Activated T-cell treated with anti-CD3 and anti-CD28 coated beads, Interleukin-2, amount 50 U/mL, for 4 hours (primary cell): ENCODE measurements at regions not wholly inside any gene's neighbourhood (a gene's known extent, or its start where the extent isn't known, plus 50 kb on each side); places are given as distances from the start of the nearest gene placed in this dataset.

ENCODE experiments used
- ATAC-seq, 2 donors: fragments of 200-7000 bp; cut with Tn5 transposase; one replicate each; pipeline ENCODE4 v1.10.0; 2021
- DNase-seq: peaks from one replicate; pipeline ENCODE4 v3.0.0-alpha.2; 2020
- H3K27me3 Mint-ChIP-seq: one replicate; pipeline ENCODE4 v1.8.0; 2021; ENCODE audit warnings: low read depth, mixed read lengths
- H3K36me3 Mint-ChIP-seq: one replicate; pipeline ENCODE4 v1.8.0; 2022; ENCODE audit warnings: mixed read lengths; ENCODE audit not compliant: insufficient read depth
- H3K4me1 Mint-ChIP-seq: one replicate; pipeline ENCODE4 v1.8.0; 2021; ENCODE audit warnings: low read depth, mixed read lengths
- H3K4me3 Mint-ChIP-seq: one replicate; pipeline ENCODE4 v1.8.0; 2021; ENCODE audit warnings: mild to moderate bottlenecking, moderate library complexity, mixed read lengths
- H3K9me3 Mint-ChIP-seq: one replicate; pipeline ENCODE4 v1.8.0; 2021; ENCODE audit warnings: mixed read lengths

DNA sequence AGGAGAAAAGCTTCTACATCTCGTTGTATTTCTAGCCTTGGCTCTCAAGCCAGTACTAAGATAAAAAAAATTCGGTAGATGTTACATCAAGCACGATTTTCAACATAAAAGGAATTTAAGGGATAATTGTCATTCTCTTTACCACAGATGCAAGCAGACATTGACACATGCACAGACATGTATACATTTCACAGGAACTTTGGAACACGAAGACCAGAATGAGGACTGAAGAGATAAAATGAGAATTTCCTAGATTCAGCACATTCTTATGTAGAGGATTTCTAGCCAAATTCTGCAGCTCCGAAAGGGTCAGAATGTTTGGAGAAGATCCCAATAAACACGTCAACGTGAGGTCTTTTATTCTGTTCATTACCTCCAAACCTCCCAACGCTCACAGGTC lies 284.5 kb upstream of the ARGLU1 start:
- H3K4me1 Mint-ChIP-seq, result no peaks in the 10 kb centered on the region
- ATAC-seq (no peak), DNase-seq (no peak)
- H3K4me3 Mint-ChIP-seq, result no peak overlapping the region
- no peaks in the 10 kb centered on the region for H3K36me3 Mint-ChIP-seq
- no peaks in the 10 kb centered on the region for H3K9me3 Mint-ChIP-seq
- H3K27me3 Mint-ChIP-seq, result no peaks in the 10 kb centered on the region

DNA sequence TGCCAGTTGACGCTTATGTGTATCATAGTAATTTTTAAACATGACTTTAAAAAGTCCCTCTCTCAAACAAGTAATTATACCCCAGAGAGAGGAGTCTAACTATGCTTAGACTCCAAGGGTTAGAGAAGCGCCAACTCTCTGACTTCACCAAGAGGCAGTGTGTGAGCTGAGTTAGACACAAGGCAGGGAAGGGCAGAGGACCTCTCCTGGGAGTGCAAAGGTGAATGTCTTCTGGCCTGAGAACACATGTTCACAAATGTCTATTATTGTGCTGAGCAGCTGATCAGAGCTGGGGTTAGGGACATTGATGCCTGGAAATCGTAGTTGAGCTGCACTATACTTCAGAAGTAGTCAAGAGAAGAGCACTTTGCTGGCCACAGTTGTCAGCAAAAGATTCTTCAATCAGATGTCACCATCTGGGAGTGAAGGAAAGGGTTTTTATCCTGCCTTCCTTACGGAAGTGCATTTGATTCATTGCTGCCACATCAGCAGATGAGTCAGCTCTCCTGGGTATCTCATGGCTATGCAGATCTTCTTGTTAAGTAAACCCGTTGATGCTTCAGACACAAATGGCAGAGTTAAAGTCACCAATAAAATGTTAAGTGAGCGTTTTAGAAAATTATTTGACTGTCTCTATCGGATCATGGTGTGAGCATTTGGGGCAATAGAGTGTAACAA lies 283.2 kb upstream of the ARGLU1 start:
- ATAC-seq (no peak), DNase-seq (no peak)
- no peak overlapping the region for H3K4me3 Mint-ChIP-seq
- no peaks in the 10 kb centered on the region for H3K9me3 Mint-ChIP-seq
- no peaks in the 10 kb centered on the region for H3K4me1 Mint-ChIP-seq
- H3K36me3 Mint-ChIP-seq, result no peaks in the 10 kb centered on the region
- H3K27me3 Mint-ChIP-seq, result no peaks in the 10 kb centered on the region

DNA sequence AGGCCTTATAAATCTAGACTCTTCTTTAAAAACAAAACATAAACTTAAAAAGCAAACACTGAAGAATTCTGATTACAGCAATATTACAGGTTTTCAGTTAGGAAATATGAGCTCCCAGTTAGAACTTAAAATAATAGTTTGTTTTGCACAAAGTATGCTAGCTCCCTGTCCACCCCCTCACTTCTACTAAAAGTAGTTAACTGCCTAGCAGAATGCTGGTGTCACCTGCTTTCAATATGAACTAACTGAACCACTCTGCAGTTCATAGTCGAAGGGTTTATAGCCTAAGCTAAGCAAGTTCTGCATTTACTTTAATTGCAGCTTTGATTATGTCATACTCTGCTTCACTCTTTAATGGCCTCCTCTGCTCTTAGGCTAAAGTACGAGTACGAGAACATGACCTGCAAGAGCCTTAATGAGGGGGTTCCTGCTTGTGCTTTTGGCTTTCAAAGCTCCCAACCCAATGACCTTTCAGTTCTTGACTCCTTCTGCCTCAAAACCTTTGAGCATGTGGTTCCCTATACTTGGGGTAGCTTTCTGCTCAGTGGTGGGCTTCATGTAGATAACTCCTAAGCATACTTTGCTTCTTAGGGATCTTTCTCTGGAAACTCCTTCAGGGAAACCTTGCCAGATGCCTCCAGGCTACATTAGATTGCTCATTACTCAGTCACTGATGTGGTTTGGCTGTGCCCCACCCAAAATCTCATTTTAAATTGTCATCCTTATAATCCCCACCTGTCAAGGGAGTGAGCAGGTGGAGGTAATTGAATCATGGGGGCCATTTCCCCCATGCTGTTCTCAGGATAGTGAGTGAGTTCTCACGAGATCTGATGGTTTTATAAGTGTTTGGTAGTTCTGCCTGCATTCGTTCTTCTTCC lies 278.9 kb upstream of the ARGLU1 start:
- H3K36me3 Mint-ChIP-seq, result no peaks in the 10 kb centered on the region
- ATAC-seq, result no peak
- DNase-seq, result no peak
- no peaks in the 10 kb centered on the region for H3K27me3 Mint-ChIP-seq
- no peaks in the 10 kb centered on the region for H3K4me1 Mint-ChIP-seq
- no peaks in the 10 kb centered on the region for H3K9me3 Mint-ChIP-seq
- H3K4me3 Mint-ChIP-seq, result no peak overlapping the region

DNA sequence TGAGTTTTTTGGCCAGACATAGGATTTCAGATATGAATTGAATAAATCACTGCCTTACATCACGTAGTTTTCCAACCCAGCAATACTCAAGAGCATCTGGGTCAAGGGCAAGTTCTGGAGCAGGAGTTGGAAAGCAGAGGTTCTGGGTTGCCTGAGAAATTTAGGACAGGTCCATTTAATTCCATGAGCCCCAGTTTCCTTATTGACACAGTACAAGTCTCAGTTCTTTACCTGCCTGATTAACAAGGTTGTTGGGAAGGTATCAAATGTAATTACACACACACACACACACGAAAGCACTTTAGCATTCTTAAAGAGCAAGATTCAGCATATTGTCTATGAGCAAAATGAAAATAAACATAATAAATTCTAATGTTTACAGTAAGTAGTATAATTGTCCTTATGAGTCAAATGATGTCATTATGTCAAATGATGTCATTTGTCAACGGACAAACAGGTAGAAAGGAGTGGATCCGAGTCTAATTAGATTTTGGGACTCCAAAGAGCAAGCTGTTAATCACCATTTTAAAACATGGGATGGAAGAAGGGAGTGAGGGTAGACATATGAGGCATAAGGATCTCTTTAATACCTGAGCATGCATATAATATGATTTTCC lies 268.4 kb upstream of the ARGLU1 start:
- no peak overlapping the region for H3K4me3 Mint-ChIP-seq
- no peaks in the 10 kb centered on the region for H3K4me1 Mint-ChIP-seq
- no peaks in the 10 kb centered on the region for H3K36me3 Mint-ChIP-seq
- ATAC-seq (no peak), DNase-seq (no peak)
- no peaks in the 10 kb centered on the region for H3K27me3 Mint-ChIP-seq
- peaks cover 5% of the 10 kb centered on the region for H3K9me3 Mint-ChIP-seq

DNA sequence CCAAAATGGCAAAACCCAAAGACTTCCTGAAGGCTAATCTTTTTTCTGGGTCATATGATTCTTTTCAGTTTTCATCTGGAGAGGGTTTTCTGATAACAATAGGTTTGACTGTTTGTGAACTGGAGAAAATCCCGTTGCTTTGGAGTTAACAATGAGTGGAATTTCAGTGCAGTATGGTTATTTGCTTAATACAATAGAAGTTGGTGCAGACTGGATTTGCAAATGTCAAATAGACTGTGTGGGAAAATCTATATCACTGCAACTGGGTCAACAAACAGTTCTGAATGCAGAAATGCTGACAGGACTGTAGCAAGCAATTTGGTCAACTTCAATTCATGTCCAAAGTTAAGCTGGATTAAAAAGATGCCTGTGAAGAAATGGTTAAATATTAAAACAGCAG lies 267.5 kb upstream of the ARGLU1 start:
- peaks cover 5% of the 10 kb centered on the region for H3K9me3 Mint-ChIP-seq
- no peaks in the 10 kb centered on the region for H3K36me3 Mint-ChIP-seq
- no peaks in the 10 kb centered on the region for H3K4me1 Mint-ChIP-seq
- ATAC-seq (no peak), DNase-seq (no peak)
- H3K4me3 Mint-ChIP-seq, result no peak overlapping the region
- no peaks in the 10 kb centered on the region for H3K27me3 Mint-ChIP-seq

DNA sequence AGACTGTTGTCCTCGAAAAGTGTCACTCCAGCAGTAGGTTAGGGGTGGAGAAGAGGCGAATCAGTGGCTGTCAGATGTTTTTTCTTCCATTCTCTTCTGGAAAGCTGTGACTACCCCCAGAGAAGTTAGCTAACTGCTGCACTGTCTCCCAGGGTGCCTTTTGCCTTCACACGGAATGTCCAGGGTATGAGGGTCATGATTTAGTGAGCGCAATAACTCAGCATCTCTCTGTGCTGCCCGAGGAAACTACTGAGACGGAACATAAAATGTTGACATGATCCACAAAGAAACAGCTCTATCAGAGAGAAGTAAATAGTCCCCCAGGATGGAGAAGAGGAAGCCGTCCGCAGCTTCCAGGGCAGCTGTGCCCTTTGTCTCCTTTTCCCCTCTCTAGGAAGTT lies 254.0 kb upstream of the ARGLU1 start:
- H3K36me3 Mint-ChIP-seq, result no peaks in the 10 kb centered on the region

DNA sequence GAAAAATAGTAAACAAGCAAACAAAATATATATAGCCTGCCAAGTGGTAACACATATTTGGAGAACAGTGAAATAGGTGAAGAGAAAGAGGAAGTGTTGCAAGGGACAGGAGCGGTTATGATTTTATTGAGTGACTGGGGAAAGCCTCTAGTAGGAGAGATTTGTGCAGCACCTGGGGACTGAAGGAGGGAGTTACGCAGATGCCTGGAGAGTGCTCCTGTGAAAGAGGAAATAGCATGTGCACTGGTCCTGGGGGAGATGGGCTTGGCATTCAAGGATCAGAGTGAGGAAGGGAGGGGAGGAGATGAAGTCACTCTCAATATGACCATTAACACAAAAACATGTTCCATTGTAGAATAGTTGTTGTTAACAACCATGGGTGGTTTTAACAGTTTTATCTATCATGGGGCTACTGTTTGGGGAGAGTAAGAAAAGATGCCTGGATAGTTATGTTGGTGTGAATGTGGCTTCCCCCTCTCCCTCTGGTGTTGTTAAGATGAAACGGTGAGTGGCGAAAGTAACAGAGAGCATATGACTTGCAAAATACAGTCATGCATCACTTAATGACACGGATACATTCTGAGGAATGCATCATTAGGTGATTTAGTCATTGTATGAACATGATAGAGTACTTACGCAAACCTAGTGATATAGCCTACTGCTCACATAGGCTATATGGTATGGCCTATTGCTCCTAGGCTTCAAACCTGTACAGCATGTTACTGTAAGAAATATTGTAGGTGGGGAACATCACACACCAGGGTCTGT lies 251.7 kb upstream of the ARGLU1 start:
- ATAC-seq (no peak), DNase-seq (no peak)
- Mint-ChIP-seq H3K9me3 (no peaks in the 10 kb centered on the region), H3K4me1 (no peaks in the 10 kb centered on the region), H3K4me3 (no peak overlapping the region), H3K36me3 (no peaks in the 10 kb centered on the region), H3K27me3 (no peaks in the 10 kb centered on the region)

More for the DNA sequence above, 254.0 kb upstream of the ARGLU1 start:
- ATAC-seq (no peak), DNase-seq (no peak)
- H3K27me3 Mint-ChIP-seq, result no peaks in the 10 kb centered on the region
- peaks cover 6% of the 10 kb centered on the region for H3K9me3 Mint-ChIP-seq
- H3K4me3 Mint-ChIP-seq, result no peak overlapping the region
- H3K4me1 Mint-ChIP-seq, result no peaks in the 10 kb centered on the region

DNA sequence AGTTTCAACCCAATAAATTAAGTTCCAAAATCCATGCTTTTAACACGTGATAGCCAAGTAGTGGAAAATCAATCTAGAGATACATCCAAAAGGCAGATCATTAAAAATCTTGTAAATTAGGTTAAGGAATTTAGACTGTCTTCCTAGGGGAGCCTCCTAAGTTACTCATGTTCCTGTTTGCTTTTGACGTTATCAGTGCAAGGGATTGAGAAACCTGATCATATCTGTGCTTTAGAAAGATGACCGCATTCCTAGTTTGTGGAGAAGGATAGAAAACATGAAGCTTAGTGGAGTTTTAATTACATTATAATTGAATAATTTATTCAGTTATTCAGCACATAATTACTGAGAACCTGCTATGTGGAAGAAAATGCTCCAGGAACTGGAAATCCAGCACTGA lies 251.0 kb upstream of the ARGLU1 start:
- Mint-ChIP-seq H3K27me3 (no peaks in the 10 kb centered on the region), H3K4me1 (no peaks in the 10 kb centered on the region), H3K36me3 (no peaks in the 10 kb centered on the region), H3K9me3 (no peaks in the 10 kb centered on the region), H3K4me3 (no peak overlapping the region)
- ATAC-seq, result no peak
- DNase-seq, result no peak

DNA sequence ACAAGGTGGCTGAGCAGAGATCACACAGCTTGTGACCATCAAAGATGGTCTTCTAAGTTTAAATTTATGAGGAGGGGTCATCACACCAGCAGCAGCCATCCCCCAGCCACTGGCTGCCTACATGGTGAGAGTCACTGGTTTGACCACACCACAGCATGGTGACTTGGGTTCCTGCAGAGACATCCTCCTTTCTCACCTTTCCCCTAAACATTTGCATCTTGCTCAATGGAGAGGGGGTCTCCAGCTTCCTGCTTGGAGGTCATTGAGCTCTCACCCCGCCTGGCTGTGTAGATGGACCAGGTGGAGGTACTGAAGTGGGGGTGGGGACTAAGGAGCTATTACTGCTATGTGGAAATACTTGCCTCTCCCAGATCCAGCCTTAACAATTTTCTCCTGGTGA lies 247.6 kb upstream of the ARGLU1 start:
- no peak for ATAC-seq
- Mint-ChIP-seq H3K4me1 (no peaks in the 10 kb centered on the region), H3K9me3 (no peaks in the 10 kb centered on the region), H3K36me3 (no peaks in the 10 kb centered on the region), H3K4me3 (no peak overlapping the region), H3K27me3 (peaks cover 3% of the 10 kb centered on the region)
- DNase-seq, result no peak

DNA sequence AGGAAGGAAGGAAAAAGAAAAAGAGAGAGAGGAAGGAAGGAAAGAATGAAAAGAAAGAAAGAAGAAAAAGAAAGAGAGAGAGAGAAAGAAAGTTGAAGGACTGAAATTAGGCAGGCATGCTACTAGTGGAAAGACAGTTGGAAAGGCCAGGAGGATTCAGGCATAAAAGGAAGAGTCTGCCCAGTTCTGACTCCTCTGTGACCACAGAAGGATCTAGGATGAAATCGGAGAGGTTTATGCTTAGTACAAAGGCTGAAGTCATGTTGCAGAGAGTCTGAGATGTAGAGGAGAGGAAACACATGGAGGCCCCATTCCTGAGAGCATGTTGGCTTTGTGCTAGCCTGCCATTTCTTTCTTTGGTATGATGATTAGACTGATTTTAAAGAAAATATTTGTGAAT lies 246.5 kb upstream of the ARGLU1 start:
- no peaks in the 10 kb centered on the region for H3K9me3 Mint-ChIP-seq
- ATAC-seq (no peak), DNase-seq (no peak)
- H3K36me3 Mint-ChIP-seq, result no peaks in the 10 kb centered on the region
- H3K4me3 Mint-ChIP-seq, result no peak overlapping the region
- H3K4me1 Mint-ChIP-seq, result no peaks in the 10 kb centered on the region
- peaks cover 3% of the 10 kb centered on the region for H3K27me3 Mint-ChIP-seq

DNA sequence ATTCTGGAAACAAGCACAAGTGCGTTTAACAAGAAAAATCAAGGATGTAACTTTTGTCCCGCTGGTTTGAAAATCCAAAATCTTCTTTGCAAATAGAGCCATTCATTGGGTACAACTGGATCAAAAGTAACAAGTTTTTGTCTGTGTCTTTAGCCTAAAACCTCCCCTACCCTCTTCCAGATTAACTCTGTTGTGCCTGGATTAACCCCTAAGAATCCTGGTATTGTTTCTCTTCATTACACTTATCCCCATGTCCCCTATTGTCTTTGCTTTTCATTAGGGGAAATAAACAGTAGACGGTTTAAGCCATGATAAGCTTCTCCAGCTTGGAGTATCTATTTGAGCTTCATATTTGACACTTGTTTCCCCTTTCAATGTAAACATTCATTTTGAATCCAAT lies 242.1 kb upstream of the ARGLU1 start:
- ATAC-seq, result no peak
- H3K9me3 Mint-ChIP-seq, result peaks cover 4% of the 10 kb centered on the region
- DNase-seq, result no peak
- no peaks in the 10 kb centered on the region for H3K36me3 Mint-ChIP-seq
- H3K4me1 Mint-ChIP-seq, result no peaks in the 10 kb centered on the region
- H3K4me3 Mint-ChIP-seq, result no peak overlapping the region
- H3K27me3 Mint-ChIP-seq, result peaks cover 3% of the 10 kb centered on the region

DNA sequence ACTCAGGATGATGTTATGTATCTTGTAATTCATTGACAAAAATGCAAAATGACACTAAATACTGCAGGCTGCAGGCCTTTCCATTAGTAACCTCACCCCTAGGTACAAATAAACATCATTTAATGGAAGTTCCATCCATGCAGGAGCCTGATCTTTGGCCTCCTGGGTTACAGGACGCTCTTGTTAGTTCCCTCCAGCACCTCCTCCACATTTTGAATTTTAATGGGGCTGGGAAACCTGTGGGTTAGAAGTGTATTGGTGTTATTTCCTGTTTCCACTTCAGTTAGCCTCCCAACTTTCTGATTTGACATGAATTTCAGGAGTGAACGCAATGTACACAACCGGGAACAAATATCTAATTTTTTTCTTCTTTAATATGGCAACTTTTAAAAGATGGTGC lies 237.1 kb upstream of the ARGLU1 start:
- ATAC-seq, result no peak
- no peaks in the 10 kb centered on the region for H3K36me3 Mint-ChIP-seq
- no peaks in the 10 kb centered on the region for H3K4me1 Mint-ChIP-seq
- peaks cover 4% of the 10 kb centered on the region for H3K9me3 Mint-ChIP-seq
- no peak for DNase-seq
- H3K27me3 Mint-ChIP-seq, result no peaks in the 10 kb centered on the region
- no peak overlapping the region for H3K4me3 Mint-ChIP-seq

DNA sequence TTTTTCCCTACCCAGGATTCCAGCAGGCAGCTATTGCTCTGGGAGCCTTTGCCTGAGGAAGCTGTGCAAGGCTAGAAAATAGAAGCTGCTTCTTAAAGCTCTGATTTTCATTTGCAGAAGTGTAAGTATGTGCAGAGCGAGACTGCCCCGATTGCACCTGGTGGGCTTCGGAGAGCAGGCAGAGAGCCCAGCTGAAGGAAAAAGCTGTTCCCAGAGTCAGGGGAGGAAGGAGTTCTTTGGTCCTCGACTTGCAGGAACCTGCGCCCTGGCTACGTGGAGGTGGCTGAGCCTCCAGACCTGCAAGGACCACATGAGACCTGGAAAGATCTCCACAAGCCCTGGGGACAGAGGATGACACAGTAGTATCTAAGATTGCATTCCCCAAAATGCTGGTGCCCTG lies 235.0 kb upstream of the ARGLU1 start:
- Mint-ChIP-seq H3K27me3 (no peaks in the 10 kb centered on the region), H3K4me1 (no peaks in the 10 kb centered on the region), H3K36me3 (no peaks in the 10 kb centered on the region), H3K4me3 (no peak overlapping the region), H3K9me3 (peaks cover 4% of the 10 kb centered on the region)
- DNase-seq (no peak), ATAC-seq (no peak)

DNA sequence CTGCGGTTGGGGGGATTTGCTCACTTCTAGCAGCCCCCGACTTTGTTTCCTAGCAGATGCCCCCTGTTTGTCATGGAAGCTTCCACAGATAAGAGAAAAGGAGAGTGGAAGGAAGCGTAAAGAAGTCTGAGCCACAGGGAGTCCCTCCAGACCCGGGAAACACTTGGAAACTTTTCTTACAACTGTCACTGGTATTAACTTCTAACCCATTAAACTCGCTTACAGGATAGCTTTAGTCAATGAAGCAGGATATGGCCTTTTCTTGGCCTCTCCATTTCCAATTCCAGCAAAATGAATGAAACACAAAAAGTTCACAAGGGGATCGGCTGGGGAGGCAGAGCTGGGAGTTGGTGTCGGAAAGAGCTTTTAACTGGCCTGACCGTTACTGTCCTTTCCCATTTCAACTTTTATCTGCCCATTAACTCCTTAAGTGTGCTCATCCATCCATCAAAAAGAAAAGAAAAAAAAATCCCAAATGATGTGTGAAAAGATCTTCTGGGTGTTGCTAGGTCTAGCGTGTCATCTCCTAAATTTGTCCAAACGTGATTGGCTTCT lies 231.9 kb upstream of the ARGLU1 start:
- H3K4me3 Mint-ChIP-seq, result no peak overlapping the region
- no peak for ATAC-seq

More for the DNA sequence above, 231.9 kb upstream of the ARGLU1 start:
- Mint-ChIP-seq H3K4me1 (no peaks in the 10 kb centered on the region), H3K9me3 (no peaks in the 10 kb centered on the region), H3K27me3 (peaks cover 2% of the 10 kb centered on the region), H3K36me3 (no peaks in the 10 kb centered on the region)
- DNase-seq, result no peak
